Adipocyte (in vitro differentiated cells): ENCODE measurements at regions not wholly inside any gene's neighbourhood (a gene's known extent, or its start where the extent isn't known, plus 50 kb on each side); places are given as distances from the start of the nearest gene placed in this dataset.

Source experiments
- DNase-seq: peaks from one replicate; pipeline ENCODE4 v3.0.0-alpha.2; 2015; ENCODE audit warnings: low read depth
- H3K27me3 ChIP-seq: replicated peaks from 2 replicates; pipeline ENCODE4 v1.7.0; 2013; ENCODE audit warnings: mild to moderate bottlenecking, low read length, moderate library complexity; ENCODE audit not compliant: control insufficient read depth, insufficient read depth
- H3K36me3 ChIP-seq: 2 replicates; pipeline ENCODE4 v1.7.0; 2013; ENCODE audit warnings: low read length, mild to moderate bottlenecking, moderate library complexity; ENCODE audit not compliant: control insufficient read depth, insufficient read depth, severe bottlenecking
- H3K4me1 ChIP-seq: 2 replicates; pipeline ENCODE4 v1.7.0; 2013; ENCODE audit warnings: mild to moderate bottlenecking, low read length, moderate library complexity; ENCODE audit not compliant: control insufficient read depth, insufficient read depth
- H3K4me3 ChIP-seq: 2 replicates; pipeline ENCODE4 v1.7.0; 2013; ENCODE audit warnings: mild to moderate bottlenecking, low read length, moderate library complexity
- H3K9ac ChIP-seq: 2 replicates; pipeline ENCODE4 v1.7.0; 2013; ENCODE audit warnings: mild to moderate bottlenecking, low read length, moderate library complexity
- H3K9me3 ChIP-seq: 2 replicates; pipeline ENCODE4 v1.7.0; 2013; ENCODE audit warnings: mild to moderate bottlenecking, low read length, moderate library complexity; ENCODE audit not compliant: control insufficient read depth

DNA sequence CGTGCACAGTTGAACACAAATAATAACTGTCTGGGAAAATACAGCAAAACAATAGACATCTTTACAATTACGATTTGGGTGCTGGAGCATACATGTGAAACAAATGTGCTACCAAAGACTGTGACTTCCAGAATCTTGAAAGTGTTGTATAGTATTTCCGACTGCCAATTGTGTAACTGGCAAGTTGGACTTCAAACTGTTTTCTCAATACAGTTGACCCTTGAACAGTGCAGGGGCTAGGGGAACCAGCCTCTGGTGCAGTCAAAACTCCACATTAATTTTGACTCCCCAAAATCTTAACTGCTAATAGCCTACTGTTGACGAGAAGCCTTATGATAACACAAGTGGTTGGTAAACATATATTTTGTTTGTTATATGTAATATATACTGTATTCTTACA lies 904.2 kb downstream of the EPHA3 start:
- H3K36me3 ChIP-seq, result no peaks in the 10 kb centered on the region
- no peaks in the 10 kb centered on the region for H3K9me3 ChIP-seq
- H3K9ac ChIP-seq, result peak overlapping the region; percentile 69
- peaks cover 51% of the 10 kb centered on the region for H3K4me1 ChIP-seq
- no peak for DNase-seq
- H3K27me3 ChIP-seq, result no peaks in the 10 kb centered on the region
- H3K4me3 ChIP-seq, result no peak overlapping the region

GRCh38 chr3:90011996-90012395 lies 904.6 kb downstream of the EPHA3 start:
- no peaks in the 10 kb centered on the region for H3K27me3 ChIP-seq
- no peaks in the 10 kb centered on the region for H3K36me3 ChIP-seq
- H3K4me3 ChIP-seq, result no peak overlapping the region
- H3K9me3 ChIP-seq, result no peaks in the 10 kb centered on the region
- DNase-seq, result no peak
- H3K9ac ChIP-seq, result no peak overlapping the region
- H3K4me1 ChIP-seq, result peaks cover 54% of the 10 kb centered on the region

- no peaks in the 10 kb centered on the region for H3K9me3 ChIP-seq
- H3K9ac ChIP-seq, result peak overlapping the region; percentile 84
- no peaks in the 10 kb centered on the region for H3K27me3 ChIP-seq
- H3K36me3 ChIP-seq, result no peaks in the 10 kb centered on the region
- H3K4me1 ChIP-seq, result peaks cover 29% of the 10 kb centered on the region
- peak overlapping the region; percentile 0 for H3K4me3 ChIP-seq
- peak; percentile 97 for DNase-seq
Measured at GRCh38 chr3:90015688-90016356, 908.4 kb downstream of the EPHA3 start.

- Histone ChIP-seq H3K9me3 (no peaks in the 10 kb centered on the region), H3K4me1 (peaks cover 22% of the 10 kb centered on the region), H3K27me3 (no peaks in the 10 kb centered on the region), H3K4me3 (peak overlapping the region; percentile 16), H3K36me3 (no peaks in the 10 kb centered on the region), H3K9ac (peak overlapping the region; percentile 64)
- DNase-seq, result peak; percentile 15
Measured at GRCh38 chr3:90016555-90016954, 909.1 kb downstream of the EPHA3 start.

DNA sequence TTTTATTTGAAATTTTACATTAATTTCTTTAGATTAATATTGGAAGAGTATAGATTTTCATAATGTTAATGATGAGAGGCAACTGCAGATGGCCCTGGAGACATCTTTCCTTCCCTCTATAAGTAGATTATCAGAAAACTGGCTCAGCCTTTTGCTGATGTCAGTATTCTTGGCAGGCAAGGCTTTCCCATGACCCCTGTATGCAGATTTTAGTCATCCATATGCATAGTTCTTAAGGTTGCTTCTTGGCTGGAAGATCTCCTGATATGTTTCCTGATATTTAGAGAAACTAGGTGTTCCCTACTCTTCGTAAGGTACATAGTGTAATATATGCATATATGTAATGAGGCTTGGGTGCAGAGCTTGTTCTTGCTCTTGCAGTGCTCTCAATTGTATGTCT lies 911.4 kb downstream of the EPHA3 start:
- Histone ChIP-seq H3K4me1 (peaks cover 25% of the 10 kb centered on the region), H3K36me3 (no peaks in the 10 kb centered on the region), H3K9me3 (no peaks in the 10 kb centered on the region), H3K27me3 (no peaks in the 10 kb centered on the region), H3K9ac (no peak overlapping the region), H3K4me3 (no peak overlapping the region)
- no peak for DNase-seq

GRCh38 chr3:90025019-90025418 lies 917.6 kb downstream of the EPHA3 start:
- DNase-seq, result peak; percentile 17
- Histone ChIP-seq H3K9me3 (peaks cover 7% of the 10 kb centered on the region), H3K4me3 (no peak overlapping the region), H3K4me1 (peaks cover 4% of the 10 kb centered on the region), H3K27me3 (no peaks in the 10 kb centered on the region), H3K9ac (no peak overlapping the region), H3K36me3 (no peaks in the 10 kb centered on the region)

DNA sequence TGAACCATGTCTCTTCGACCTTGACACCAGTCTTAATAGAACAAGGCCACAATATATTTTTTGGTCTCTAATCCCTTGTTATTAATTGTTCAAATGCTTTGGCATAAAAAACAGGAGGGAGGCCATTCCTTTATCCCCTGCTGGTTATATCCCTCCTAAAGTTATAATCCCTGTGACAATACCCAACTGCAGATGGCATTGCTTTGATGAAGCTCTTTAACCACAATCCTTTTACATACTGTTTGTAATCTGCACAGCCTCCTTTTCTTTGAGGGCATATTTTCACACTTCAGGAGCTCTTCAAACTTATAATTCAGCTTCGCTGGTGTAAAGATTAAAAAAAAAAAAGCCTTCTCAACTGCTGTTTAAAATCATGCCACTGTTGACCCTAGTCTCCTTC lies 919.0 kb downstream of the EPHA3 start:
- Histone ChIP-seq H3K27me3 (no peaks in the 10 kb centered on the region), H3K9me3 (peaks cover 7% of the 10 kb centered on the region), H3K36me3 (no peaks in the 10 kb centered on the region), H3K4me3 (no peak overlapping the region), H3K4me1 (peaks cover 8% of the 10 kb centered on the region), H3K9ac (no peak overlapping the region)
- DNase-seq, result no peak

GRCh38 chr3:90031121-90031520 lies 923.7 kb downstream of the EPHA3 start:
- Histone ChIP-seq H3K27me3 (no peaks in the 10 kb centered on the region), H3K4me1 (peaks cover 9% of the 10 kb centered on the region), H3K9me3 (peaks cover 7% of the 10 kb centered on the region), H3K36me3 (no peaks in the 10 kb centered on the region), H3K9ac (no peak overlapping the region), H3K4me3 (no peak overlapping the region)
- no peak for DNase-seq

GRCh38 chr3:90032980-90033641 lies 925.7 kb downstream of the EPHA3 start:
- Histone ChIP-seq H3K4me3 (no peak overlapping the region), H3K27me3 (no peaks in the 10 kb centered on the region), H3K4me1 (peaks cover 9% of the 10 kb centered on the region), H3K9ac (no peak overlapping the region), H3K36me3 (no peaks in the 10 kb centered on the region), H3K9me3 (peaks cover 4% of the 10 kb centered on the region)
- DNase-seq, result no peak

DNA sequence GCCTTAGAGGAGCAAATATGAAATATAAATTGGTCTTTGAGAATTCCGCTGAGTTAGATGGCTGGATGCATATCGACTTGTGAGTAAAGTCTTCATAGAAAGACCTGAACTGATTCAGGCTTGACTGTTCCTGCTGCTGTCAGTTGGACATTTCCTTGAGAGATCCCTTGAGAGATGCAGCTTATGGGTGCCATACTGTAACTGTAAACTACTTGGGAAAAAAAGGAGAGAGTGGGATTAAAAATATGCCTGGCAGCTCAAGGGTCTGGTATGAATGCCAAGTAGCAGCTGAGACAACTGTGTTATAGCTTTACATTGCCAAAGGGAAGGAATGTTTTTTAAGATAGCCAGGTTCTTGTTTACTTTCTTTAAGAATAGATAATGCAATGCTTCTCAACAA lies 926.6 kb downstream of the EPHA3 start:
- Histone ChIP-seq H3K9me3 (no peaks in the 10 kb centered on the region), H3K4me1 (peaks cover 9% of the 10 kb centered on the region), H3K4me3 (no peak overlapping the region), H3K27me3 (no peaks in the 10 kb centered on the region), H3K36me3 (no peaks in the 10 kb centered on the region), H3K9ac (no peak overlapping the region)
- DNase-seq, result no peak

DNA sequence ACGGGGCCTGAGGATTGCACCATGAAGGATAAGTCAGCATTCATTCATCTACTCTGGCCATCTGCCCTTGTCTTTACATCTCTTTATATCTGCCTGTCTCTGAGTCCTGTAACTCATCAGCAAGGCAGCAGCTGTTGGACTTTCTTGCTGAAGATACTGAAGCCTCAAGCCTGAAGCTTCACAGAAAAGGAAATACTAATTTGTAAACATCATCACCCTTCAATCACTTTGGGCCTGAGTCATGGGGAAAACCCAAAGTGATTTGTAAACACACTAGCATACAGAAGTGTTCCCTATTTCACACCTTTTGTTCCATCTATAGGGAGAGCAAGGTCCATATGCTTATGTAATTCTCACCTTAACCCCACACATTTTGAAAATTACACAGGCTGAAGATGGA lies 928.2 kb downstream of the EPHA3 start:
- no peak for DNase-seq
- H3K4me1 ChIP-seq, result peaks cover 9% of the 10 kb centered on the region
- H3K27me3 ChIP-seq, result no peaks in the 10 kb centered on the region
- H3K4me3 ChIP-seq, result no peak overlapping the region
- H3K9ac ChIP-seq, result no peak overlapping the region
- H3K9me3 ChIP-seq, result no peaks in the 10 kb centered on the region
- H3K36me3 ChIP-seq, result no peaks in the 10 kb centered on the region
